GM06990 (cell line): ENCODE measurements at regions not wholly inside any gene's neighbourhood (a gene's known extent, or its start where the extent isn't known, plus 50 kb on each side); places are given as distances from the start of the nearest gene placed in this dataset.

Experiments used
- DNase-seq: peaks from one replicate; pipeline ENCODE4 v3.0.0-alpha.2; 2011; ENCODE audit not compliant: insufficient read length; ENCODE audit errors: extremely low read depth
- H3K27me3 ChIP-seq: replicated peaks from 2 replicates; pipeline ENCODE4 v1.6.0; 2011; ENCODE audit warnings: low read length; ENCODE audit not compliant: control insufficient read depth, insufficient read depth
- H3K36me3 ChIP-seq: 2 replicates; pipeline ENCODE4 v1.5.1; 2011; ENCODE audit warnings: low read length; ENCODE audit not compliant: control insufficient read depth, insufficient read depth
- H3K4me3 ChIP-seq: replicated peaks from 2 replicates; pipeline ENCODE4 v1.5.1; 2011; ENCODE audit warnings: low read depth, mild to moderate bottlenecking, control low read depth, low read length
- CTCF ChIP-seq: IDR thresholded peaks from 2 replicates; pipeline ENCODE4 v1.5.1; 2011; ENCODE audit warnings: low read length, control low read depth, mild to moderate bottlenecking, inconsistent platforms; ENCODE audit not compliant: insufficient read depth, poor library complexity, severe bottlenecking

GRCh38 chr10:111953949-111954348, 229.6 kb downstream of the GPAM start:
- no peaks in the 10 kb centered on the region for H3K27me3 ChIP-seq
- no peak for TF ChIP-seq CTCF
- no peak overlapping the region for H3K4me3 ChIP-seq
- no peak for DNase-seq
- no peaks in the 10 kb centered on the region for H3K36me3 ChIP-seq

GRCh38 chr10:111954386-111954785, 229.2 kb downstream of the GPAM start:
- DNase-seq = no peak
- TF ChIP-seq CTCF = no peak

GRCh38 chr10:111956841-111957240, 226.7 kb downstream of the GPAM start:
- no peak for TF ChIP-seq CTCF
- no peaks in the 10 kb centered on the region for H3K36me3 ChIP-seq
- H3K4me3 ChIP-seq = no peak overlapping the region
- DNase-seq = no peak
- no peaks in the 10 kb centered on the region for H3K27me3 ChIP-seq

More at GRCh38 chr10:111954386-111954785, 229.2 kb downstream of the GPAM start:
- Histone ChIP-seq H3K36me3 (no peaks in the 10 kb centered on the region), H3K27me3 (no peaks in the 10 kb centered on the region), H3K4me3 (no peak overlapping the region)

DNA sequence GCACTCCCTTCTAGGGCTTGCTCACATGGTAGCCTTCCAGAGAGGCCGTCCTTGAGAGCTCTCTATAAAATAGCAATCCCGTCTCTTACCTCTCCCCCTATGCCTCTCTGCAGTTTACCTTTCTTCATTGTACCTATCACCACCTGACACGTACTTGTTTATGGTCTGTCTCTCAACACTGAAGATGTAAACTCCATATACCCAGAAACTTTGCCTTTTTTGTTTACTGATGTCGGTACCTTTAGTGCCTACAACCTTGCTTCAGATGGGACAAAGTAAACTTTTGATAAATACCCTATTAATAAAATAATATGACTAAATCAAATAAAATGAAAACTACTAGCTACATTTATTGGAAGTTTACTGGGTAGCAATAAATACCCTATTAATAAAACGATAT, 220.6 kb downstream of the GPAM start:
- no peak for DNase-seq
- H3K27me3 ChIP-seq = no peaks in the 10 kb centered on the region
- TF ChIP-seq CTCF = no peak
- H3K4me3 ChIP-seq = no peak overlapping the region
- no peaks in the 10 kb centered on the region for H3K36me3 ChIP-seq

- no peak for DNase-seq
Measured at GRCh38 chr10:111967116-111967515, 216.4 kb downstream of the GPAM start.

More at GRCh38 chr10:111967116-111967515, 216.4 kb downstream of the GPAM start:
- H3K36me3 ChIP-seq = no peaks in the 10 kb centered on the region
- TF ChIP-seq CTCF = no peak
- H3K27me3 ChIP-seq = no peaks in the 10 kb centered on the region
- H3K4me3 ChIP-seq = no peak overlapping the region
